ENCODE measurements at regions not wholly inside any gene's neighbourhood (a gene's known extent, or its start where the extent isn't known, plus 50 kb on each side); places are given as distances from the start of the nearest gene placed in this dataset.

DNA sequence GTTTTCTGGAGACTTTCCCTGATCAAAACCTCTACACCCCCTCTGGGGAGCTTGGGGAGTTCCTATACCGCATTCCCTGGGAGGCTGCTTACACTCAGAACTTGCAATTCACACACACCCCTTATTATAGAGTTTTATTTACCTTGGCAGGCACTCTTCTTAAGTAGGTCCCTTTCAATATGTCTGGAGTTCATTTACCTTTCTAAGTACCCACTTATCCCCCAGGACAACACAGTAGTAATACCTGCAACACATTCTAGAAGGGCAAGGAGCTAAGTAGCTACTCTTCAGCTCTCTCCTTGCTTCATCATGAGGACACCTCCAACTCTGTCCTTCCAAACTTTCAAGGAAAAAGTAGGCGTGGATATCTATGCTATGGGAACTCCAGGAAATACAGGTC lies 127.8 kb upstream of the ANO3 start:
- H3K79me2 ChIP-seq (ENCODE audit: control insufficient read depth, insufficient read depth, low read length), result no peaks in the 10 kb centered on the region
- no peaks in the 10 kb centered on the region for H4K20me1 ChIP-seq (ENCODE audit: control insufficient read depth, extremely low read depth, insufficient read depth, low read length)
- no peaks in the 10 kb centered on the region for H3K36me3 ChIP-seq (ENCODE audit: control insufficient read depth, insufficient read depth, low read length)
- no peak overlapping the region for H3K27ac ChIP-seq (ENCODE audit: insufficient read depth, low read length)
- no peaks in the 10 kb centered on the region for H3K9me3 ChIP-seq (ENCODE audit: control insufficient read depth, insufficient read depth, low read depth, low read length)
- no peak overlapping the region for H2AFZ ChIP-seq (ENCODE audit: low read length)
- H3K4me2 ChIP-seq (ENCODE audit: extremely low read depth, insufficient read depth, low read length), result no peak overlapping the region
- no peak for DNase-seq (ENCODE audit: low read depth in 2 of 2)
- H3K27me3 ChIP-seq (ENCODE audit: control insufficient read depth, insufficient read depth, low read length), result no peaks in the 10 kb centered on the region
- no peak for TF ChIP-seq EZH2 (IDR thresholded peaks at IDR 0.05; ENCODE audit: low read length, missing control alignments)
- TF ChIP-seq, protein P1, sequence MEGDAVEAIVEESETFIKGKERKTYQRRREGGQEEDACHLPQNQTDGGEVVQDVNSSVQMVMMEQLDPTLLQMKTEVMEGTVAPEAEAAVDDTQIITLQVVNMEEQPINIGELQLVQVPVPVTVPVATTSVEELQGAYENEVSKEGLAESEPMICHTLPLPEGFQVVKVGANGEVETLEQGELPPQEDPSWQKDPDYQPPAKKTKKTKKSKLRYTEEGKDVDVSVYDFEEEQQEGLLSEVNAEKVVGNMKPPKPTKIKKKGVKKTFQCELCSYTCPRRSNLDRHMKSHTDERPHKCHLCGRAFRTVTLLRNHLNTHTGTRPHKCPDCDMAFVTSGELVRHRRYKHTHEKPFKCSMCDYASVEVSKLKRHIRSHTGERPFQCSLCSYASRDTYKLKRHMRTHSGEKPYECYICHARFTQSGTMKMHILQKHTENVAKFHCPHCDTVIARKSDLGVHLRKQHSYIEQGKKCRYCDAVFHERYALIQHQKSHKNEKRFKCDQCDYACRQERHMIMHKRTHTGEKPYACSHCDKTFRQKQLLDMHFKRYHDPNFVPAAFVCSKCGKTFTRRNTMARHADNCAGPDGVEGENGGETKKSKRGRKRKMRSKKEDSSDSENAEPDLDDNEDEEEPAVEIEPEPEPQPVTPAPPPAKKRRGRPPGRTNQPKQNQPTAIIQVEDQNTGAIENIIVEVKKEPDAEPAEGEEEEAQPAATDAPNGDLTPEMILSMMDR (conservative IDR thresholded peaks at IDR 0.05 in 1 of 2, IDR thresholded peaks at IDR 0.05 in 1 of 2; ENCODE audit: low read depth in 1 of 2, low read length in 2 of 2), result no peak
- H3K4me1 ChIP-seq (ENCODE audit: control insufficient read depth, extremely low read depth, insufficient read depth, low read length), result peaks cover 4% of the 10 kb centered on the region
- H3K4me3 ChIP-seq (replicated peaks in 1 of 4; ENCODE audit: control extremely low read depth in 1 of 4, insufficient read depth in 1 of 4, low read depth in 3 of 4, low read length in 4 of 4), result no peak overlapping the region
- no peak overlapping the region for H3K9ac ChIP-seq (ENCODE audit: insufficient read depth, low read length)

DNA sequence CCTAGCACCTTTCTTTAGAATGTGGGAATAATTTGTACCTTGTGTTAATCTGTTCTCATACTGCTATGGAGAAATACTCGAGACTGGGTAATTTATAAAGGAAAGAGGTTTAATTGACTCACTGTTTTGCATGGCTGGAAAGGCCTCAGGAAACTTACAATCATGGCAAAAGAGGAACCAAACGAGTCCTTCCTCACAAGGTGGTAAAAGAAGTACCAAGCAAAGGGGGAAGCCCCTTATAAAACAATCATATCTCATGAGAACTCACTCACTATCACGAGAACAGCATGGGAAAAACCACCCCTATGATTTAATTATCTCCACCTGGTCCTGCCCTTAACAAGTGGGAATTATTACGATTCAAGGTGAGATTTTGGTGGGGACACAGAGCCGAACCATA lies 127.1 kb upstream of the ANO3 start:
- DNase-seq (ENCODE audit: low read depth in 2 of 2), result no peak
- TF ChIP-seq, protein P1 (conservative IDR thresholded peaks at IDR 0.05 in 1 of 2, IDR thresholded peaks at IDR 0.05 in 1 of 2; ENCODE audit: low read depth in 1 of 2, low read length in 2 of 2), result no peak
- no peak for TF ChIP-seq EZH2 (IDR thresholded peaks at IDR 0.05; ENCODE audit: low read length, missing control alignments)
- H3K79me2 ChIP-seq (ENCODE audit: control insufficient read depth, insufficient read depth, low read length), result no peaks in the 10 kb centered on the region
- no peak overlapping the region for H3K9ac ChIP-seq (ENCODE audit: insufficient read depth, low read length)
- no peak overlapping the region for H2AFZ ChIP-seq (ENCODE audit: low read length)
- no peaks in the 10 kb centered on the region for H3K9me3 ChIP-seq (ENCODE audit: control insufficient read depth, insufficient read depth, low read depth, low read length)
- no peaks in the 10 kb centered on the region for H3K27me3 ChIP-seq (ENCODE audit: control insufficient read depth, insufficient read depth, low read length)
- H3K27ac ChIP-seq (ENCODE audit: insufficient read depth, low read length), result no peak overlapping the region
- H3K4me2 ChIP-seq (ENCODE audit: extremely low read depth, insufficient read depth, low read length), result no peak overlapping the region
- H3K4me3 ChIP-seq (replicated peaks in 1 of 4; ENCODE audit: control extremely low read depth in 1 of 4, insufficient read depth in 1 of 4, low read depth in 3 of 4, low read length in 4 of 4), result no peak overlapping the region
- no peaks in the 10 kb centered on the region for H4K20me1 ChIP-seq (ENCODE audit: control insufficient read depth, extremely low read depth, insufficient read depth, low read length)
- H3K36me3 ChIP-seq (ENCODE audit: control insufficient read depth, insufficient read depth, low read length), result no peaks in the 10 kb centered on the region
- H3K4me1 ChIP-seq (ENCODE audit: control insufficient read depth, extremely low read depth, insufficient read depth, low read length), result peaks cover 2% of the 10 kb centered on the region

DNA sequence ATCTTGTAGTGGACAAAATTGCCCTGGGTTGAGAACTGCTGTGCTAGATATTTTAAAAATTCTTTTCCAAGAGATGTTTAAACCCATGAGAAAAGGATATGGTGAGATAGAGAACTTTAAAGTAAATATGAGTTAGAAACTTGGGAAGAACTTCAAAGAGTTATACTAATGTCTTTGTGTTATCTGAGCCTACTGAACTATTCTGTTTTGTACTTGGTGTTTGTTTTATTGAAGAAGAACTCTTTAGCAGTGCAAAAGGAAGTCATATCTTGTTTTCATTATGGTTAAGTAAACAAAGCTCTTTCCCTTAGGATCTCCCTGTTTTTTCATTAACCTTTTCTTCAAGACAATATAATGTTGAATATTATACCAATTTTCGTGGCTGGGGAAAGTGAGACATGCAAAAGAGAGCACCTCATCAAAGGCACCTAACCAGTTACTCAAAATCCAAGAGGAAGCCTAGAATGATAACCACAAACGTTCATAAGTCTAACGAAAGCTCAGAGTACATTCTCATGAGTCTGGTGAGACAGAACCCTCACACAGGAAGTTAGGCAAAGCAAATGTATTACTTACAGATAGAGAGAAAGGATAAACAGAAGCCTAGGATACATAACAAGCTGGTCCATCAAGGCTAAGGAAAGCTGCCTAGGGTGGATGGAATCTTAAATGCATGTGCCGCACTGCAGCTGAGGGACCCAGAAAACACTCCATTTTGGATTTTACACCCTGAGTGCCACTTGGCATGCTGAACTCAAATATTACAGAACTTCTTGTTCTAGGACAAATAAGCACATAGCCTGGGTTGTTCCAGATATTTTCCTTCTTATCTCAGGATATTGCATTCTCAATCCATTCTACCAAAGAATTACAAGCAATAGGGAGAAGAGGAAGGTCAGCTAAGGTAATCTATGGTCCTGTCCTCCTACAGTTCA lies 112.5 kb upstream of the ANO3 start:
- H3K4me1 ChIP-seq (ENCODE audit: control insufficient read depth, extremely low read depth, insufficient read depth, low read length), result no peaks in the 10 kb centered on the region
- peak in 1 of 2 donors; percentile 33 for DNase-seq (ENCODE audit: low read depth in 2 of 2)
- H4K20me1 ChIP-seq (ENCODE audit: control insufficient read depth, extremely low read depth, insufficient read depth, low read length), result no peaks in the 10 kb centered on the region
- no peaks in the 10 kb centered on the region for H3K79me2 ChIP-seq (ENCODE audit: control insufficient read depth, insufficient read depth, low read length)
- TF ChIP-seq EZH2 (IDR thresholded peaks at IDR 0.05; ENCODE audit: low read length, missing control alignments), result no peak
- TF ChIP-seq, protein P1 (conservative IDR thresholded peaks at IDR 0.05 in 1 of 2, IDR thresholded peaks at IDR 0.05 in 1 of 2; ENCODE audit: low read depth in 1 of 2, low read length in 2 of 2), result no peak
- H3K36me3 ChIP-seq (ENCODE audit: control insufficient read depth, insufficient read depth, low read length), result no peaks in the 10 kb centered on the region
- H2AFZ ChIP-seq (ENCODE audit: low read length), result peak overlapping the region; percentile 4
- no peaks in the 10 kb centered on the region for H3K27me3 ChIP-seq (ENCODE audit: control insufficient read depth, insufficient read depth, low read length)
- no peak overlapping the region for H3K4me2 ChIP-seq (ENCODE audit: extremely low read depth, insufficient read depth, low read length)
- no peak overlapping the region for H3K4me3 ChIP-seq (replicated peaks in 1 of 4; ENCODE audit: control extremely low read depth in 1 of 4, insufficient read depth in 1 of 4, low read depth in 3 of 4, low read length in 4 of 4)
- H3K27ac ChIP-seq (ENCODE audit: insufficient read depth, low read length), result no peak overlapping the region
- H3K9ac ChIP-seq (ENCODE audit: insufficient read depth, low read length), result no peak overlapping the region
- no peaks in the 10 kb centered on the region for H3K9me3 ChIP-seq (ENCODE audit: control insufficient read depth, insufficient read depth, low read depth, low read length)

Data from fibroblast of lung (primary cell).